ENCODE measurements at regions not wholly inside any gene's neighbourhood (a gene's known extent, or its start where the extent isn't known, plus 50 kb on each side); places are given as distances from the start of the nearest gene placed in this dataset.
"Not testable (repeated sequence)": the region's sequence is repeated elsewhere in the genome, so short reads cannot be mapped to it uniquely, and the experiment has no call there.

GRCh38 chr6:140480852-140481251 lies 1106.4 kb upstream of the CITED2 start:
- DNase-seq (ENCODE audit: low read depth, low spot score): no peak

- no peak for DNase-seq (ENCODE audit: low read depth, low spot score)
Measured at GRCh38 chr6:140478631-140479030, 1104.2 kb upstream of the CITED2 start.

GRCh38 chr6:140475086-140475485 lies 1100.6 kb upstream of the CITED2 start:
- DNase-seq (ENCODE audit: low read depth, low spot score): no peak

- no peak for DNase-seq (ENCODE audit: low read depth, low spot score)
Measured at GRCh38 chr6:140464720-140465119, 1090.3 kb upstream of the CITED2 start.

GRCh38 chr6:140463312-140463710 lies 1088.9 kb upstream of the CITED2 start:
- DNase-seq (ENCODE audit: low read depth, low spot score): no peak

GRCh38 chr6:140462453-140463311 lies 1088.2 kb upstream of the CITED2 start:
- DNase-seq (ENCODE audit: low read depth, low spot score): no peak

GRCh38 chr6:140462076-140462452 lies 1087.6 kb upstream of the CITED2 start:
- DNase-seq (ENCODE audit: low read depth, low spot score): no peak

- DNase-seq (ENCODE audit: low read depth, low spot score): no peak
Measured at GRCh38 chr6:140460267-140460666, 1085.8 kb upstream of the CITED2 start.

- no peak for DNase-seq (ENCODE audit: low read depth, low spot score)
Measured at GRCh38 chr6:140459209-140459608, 1084.8 kb upstream of the CITED2 start.

GRCh38 chr6:140446241-140446640 lies 1071.8 kb upstream of the CITED2 start:
- DNase-seq (ENCODE audit: low read depth, low spot score): no peak

GRCh38 chr6:140445474-140446004 lies 1071.1 kb upstream of the CITED2 start:
- DNase-seq (ENCODE audit: low read depth, low spot score): no peak

GRCh38 chr6:140443112-140443511 lies 1068.7 kb upstream of the CITED2 start:
- not testable (repeated sequence) for DNase-seq (ENCODE audit: low read depth, low spot score)

- no peak for DNase-seq (ENCODE audit: low read depth, low spot score)
Measured at GRCh38 chr6:140441256-140441655, 1066.8 kb upstream of the CITED2 start.

GRCh38 chr6:140440223-140440835 lies 1065.9 kb upstream of the CITED2 start:
- no peak for DNase-seq (ENCODE audit: low read depth, low spot score)

GRCh38 chr6:140438346-140438735 lies 1063.9 kb upstream of the CITED2 start:
- no peak for DNase-seq (ENCODE audit: low read depth, low spot score)

GRCh38 chr6:140437619-140438345 lies 1063.3 kb upstream of the CITED2 start:
- DNase-seq (ENCODE audit: low read depth, low spot score): no peak

- no peak for DNase-seq (ENCODE audit: low read depth, low spot score)
Measured at GRCh38 chr6:140436023-140436811, 1061.8 kb upstream of the CITED2 start.

GRCh38 chr6:140434761-140435160 lies 1060.3 kb upstream of the CITED2 start:
- no peak for DNase-seq (ENCODE audit: low read depth, low spot score)

GRCh38 chr6:140433072-140433471 lies 1058.6 kb upstream of the CITED2 start:
- no peak for DNase-seq (ENCODE audit: low read depth, low spot score)

GRCh38 chr6:140427842-140428241 lies 1053.4 kb upstream of the CITED2 start:
- DNase-seq (ENCODE audit: low read depth, low spot score): no peak

- no peak for DNase-seq (ENCODE audit: low read depth, low spot score)
Measured at GRCh38 chr6:140414966-140415620, 1040.6 kb upstream of the CITED2 start.
